ENCODE measurements at regions not wholly inside any gene's neighbourhood (a gene's known extent, or its start where the extent isn't known, plus 50 kb on each side); places are given as distances from the start of the nearest gene placed in this dataset.

- TF ChIP-seq CTCF (IDR thresholded peaks at IDR 0.05; ENCODE audit: low read depth, low read length) (no peak), POLR2A (IDR thresholded peaks at IDR 0.05; ENCODE audit: extremely low read depth, insufficient read length) (no peak), MAX (IDR thresholded peaks at IDR 0.05; ENCODE audit: low read depth, low read length) (no peak)
Measured at GRCh38 chr17:36825951-36826350, 111.3 kb upstream of the LHX1 start.

Measured in NB4 (cell line).